ENCODE measurements at regions not wholly inside any gene's neighbourhood (a gene's known extent, or its start where the extent isn't known, plus 50 kb on each side); places are given as distances from the start of the nearest gene placed in this dataset.

DNA sequence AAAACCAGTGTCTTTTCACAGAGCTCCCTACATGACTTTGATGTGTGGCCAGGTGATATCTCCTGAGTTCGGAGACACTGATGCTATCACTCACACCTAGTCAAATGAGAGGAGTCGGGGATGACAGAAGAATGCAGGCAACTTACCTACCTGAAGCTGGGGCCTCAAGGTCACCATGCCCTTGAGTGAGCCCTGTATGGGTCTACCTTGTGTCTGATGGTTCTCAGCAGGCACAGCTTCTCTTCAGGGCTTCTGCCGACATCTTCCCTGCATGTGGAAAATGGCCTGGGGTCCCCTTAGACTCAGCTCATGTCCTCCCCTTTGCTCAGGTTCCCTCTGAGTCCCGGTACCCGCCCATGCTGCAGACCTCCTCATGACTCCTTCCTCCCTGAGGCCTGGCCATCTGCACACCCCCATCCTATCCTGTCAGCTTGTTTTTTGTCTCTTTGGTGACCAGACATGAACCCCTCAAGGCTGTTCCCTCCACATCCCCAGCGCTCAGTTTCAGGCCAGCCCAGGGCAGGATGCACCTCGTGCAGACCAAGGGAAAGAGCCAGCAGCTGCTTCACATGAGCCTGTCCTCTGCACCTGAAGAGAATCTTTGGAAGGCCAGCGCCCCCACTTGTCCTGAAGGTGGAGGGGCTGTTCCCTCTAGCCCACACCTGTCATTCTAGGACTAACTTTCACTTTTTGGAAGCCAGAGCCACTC lies 74.6 kb upstream of the GDF10 start:
- no peak for DNase-seq (ENCODE audit: low spot score)

DNA sequence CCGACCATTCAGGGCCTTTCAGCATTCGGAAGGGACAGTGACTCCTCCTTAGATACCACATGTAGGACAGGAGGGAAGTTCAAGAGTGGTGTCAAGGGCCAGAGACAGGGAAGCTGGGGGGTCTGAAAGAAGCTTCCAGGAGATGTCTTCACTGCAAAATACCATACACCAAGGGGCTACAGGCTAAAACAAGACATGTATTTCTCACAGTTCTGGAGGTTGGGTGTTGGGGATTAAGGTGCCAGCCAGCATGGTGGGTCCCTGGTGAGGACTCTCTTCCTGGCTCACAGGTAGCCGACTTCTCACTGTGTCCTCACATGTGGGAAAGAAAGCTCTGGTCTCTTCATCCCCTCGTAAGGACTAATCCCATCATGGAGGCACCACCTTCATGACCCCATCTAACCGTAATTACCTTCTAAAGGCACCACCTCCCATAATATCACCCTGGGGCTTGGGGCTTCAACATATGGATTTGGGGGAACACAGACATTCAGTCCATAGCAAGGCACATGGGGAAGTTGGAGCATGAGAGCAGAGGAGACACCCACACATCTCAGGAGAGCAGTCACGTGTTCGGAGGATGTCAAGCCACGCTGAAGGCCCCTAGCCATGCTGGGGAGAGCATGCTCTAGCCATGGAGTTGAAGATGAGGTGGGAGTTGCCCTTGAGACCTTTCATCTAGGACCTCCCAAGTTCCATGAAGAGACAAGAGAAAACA lies 73.9 kb upstream of the GDF10 start:
- DNase-seq (ENCODE audit: low spot score): no peak

DNA sequence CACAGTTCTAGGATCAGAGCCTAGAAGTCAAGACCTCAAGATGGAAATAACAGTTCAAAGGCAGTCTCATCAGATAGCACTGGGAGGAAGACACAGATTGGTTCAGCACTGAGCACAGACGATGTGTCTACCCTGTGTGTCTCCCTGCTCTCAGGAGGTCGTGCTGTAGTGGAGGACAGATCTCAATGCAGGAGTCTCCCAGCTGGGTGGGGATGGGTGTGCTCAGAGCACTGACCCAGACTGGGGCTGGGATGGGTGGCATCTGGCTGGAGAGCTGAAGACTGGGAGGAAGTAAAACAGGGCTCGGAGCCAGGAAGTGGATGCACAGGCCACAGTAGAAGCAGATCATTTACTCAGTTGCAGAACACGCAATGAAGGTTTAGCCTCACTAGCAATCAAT lies 69.5 kb upstream of the GDF10 start:
- no peak for DNase-seq (ENCODE audit: low spot score)

DNA sequence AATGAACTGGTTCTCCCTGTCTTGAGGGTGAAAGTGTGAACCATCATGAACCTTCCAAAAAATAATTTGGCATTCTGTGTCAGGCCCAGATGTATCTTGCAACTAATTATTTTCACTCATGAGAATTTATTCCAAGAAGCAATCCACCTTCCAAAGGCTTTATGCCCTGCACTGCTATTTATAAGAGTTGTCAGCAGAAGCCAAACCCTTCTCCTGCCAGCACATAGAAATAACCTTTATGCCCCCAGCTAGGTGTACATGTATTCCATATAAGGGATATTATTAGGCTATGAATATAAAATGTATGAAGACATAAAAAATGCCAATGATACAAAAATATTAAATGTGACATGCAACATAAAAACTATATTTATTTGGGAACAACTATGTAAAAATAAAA lies 69.0 kb upstream of the GDF10 start:
- DNase-seq (ENCODE audit: low spot score): no peak

DNA sequence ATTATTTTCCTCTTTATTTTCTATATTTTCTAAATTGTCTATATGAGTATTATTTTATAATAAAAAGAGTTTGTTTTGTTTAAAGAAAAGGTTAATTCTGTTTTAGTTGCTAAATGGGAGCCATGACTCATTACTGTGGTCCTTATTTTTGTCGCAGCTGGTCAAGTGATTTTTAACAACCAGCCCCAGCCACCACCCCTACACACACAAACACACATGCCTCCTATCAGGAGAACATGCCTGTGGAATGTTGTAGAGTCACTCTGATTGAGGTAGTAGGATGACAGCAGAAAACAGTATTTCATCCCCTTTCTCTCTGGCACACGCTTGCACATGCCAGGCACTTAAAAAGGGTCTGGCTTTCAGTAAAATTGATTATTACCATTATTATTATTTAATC lies 68.6 kb upstream of the GDF10 start:
- DNase-seq (ENCODE audit: low spot score): no peak

- no peak for DNase-seq (ENCODE audit: low spot score)
These were observed 66.4 kb upstream of the GDF10 start for GRCh38 chr10:47233631-47234030.

DNA sequence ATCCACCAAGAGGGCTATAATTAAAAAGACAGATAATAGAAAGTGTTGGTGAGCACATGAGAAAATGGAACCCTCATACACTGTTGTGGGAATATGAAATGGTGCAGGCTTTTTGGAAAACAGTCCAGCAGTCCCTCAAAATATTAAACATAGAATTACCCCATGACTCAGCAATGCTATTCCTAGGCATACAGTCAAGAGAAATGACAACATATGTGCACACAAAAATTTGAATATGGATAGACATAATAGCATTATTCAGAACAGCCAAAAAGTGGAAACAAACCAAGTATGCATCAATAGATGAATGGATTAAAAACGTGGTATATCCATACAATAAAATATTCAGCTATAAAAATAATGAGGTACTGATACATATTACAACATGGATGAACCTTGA lies 64.5 kb upstream of the GDF10 start:
- DNase-seq (ENCODE audit: low spot score): no peak

DNA sequence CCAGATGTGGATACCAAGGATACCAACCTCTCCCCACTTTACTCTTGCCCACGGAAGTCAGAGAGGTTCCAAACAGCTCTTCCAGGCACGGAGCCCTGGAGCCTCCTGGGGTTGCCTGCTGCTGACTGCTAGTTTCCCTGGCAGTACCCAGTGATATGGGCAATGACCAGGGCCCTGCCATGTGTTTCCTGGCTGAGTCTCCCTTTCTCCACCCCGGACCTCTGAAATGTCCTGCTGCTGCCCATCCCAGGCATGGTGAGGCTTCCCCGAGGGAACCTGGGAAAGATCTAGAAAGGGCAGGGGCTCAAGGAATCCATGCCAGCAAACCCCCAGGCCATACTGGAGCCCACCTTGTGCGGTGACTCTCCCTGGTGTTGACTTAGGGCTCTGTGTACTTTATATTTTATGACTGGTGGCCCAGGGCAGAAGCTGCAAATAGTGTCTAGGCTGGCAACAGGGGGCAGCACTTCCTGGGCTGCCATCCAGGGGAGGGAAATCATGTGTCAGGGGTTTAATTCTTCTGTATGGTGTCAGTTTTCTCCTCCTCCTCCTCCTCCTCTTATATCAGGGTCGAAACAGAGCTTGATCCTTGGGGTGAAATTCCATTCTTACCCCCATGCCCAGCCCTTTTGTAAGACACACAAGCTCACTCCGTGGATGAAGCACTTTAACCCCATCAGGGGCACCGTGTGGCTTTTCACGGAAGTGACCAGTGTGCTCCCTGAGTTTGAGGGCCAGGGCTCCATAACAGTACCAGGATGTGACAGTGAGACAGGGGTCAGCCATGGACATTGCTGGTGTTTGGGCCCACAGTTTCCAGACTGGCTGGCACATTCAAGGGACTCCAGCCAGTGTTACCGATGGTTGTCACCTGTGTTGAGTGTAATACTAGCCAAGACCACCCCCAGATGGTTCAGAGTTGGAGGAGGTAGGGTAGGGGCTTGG lies 62.4 kb upstream of the GDF10 start:
- DNase-seq (ENCODE audit: low spot score): peak; percentile 65

DNA sequence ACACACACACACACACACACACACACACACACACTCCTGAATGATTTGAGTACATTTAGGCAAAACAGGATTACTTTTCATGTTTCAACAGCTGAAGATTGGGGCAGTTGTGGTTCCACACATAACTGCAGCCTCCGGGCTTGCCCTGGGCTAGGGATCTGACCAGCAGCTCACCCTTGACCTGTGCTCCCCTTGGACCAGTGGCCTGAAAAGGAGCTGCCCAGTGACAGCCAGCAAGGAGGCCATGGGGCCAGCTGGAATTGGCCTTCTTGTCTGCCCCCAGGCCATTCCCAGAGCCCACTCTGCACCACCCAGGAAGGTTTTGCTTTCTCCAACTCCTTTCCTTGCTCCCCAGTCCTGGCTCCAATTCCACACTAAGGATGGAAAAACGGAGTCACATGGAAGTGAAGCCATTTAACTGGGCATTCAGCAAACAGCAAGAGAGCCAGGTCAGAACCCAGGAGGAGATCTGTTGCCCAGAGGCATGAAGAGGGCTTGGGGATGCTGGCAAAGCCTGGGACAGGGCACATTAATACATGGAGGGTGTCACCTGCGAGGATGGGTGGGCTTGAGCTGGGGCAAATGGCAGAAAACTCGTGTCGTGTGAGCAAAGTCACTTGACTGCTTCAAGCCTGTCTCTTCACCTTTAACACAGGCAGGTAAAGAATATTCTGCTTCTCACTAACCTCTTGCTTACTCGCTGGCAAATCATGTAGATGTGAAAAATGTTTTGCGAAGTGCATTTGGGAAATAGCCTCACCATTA lies 61.5 kb upstream of the GDF10 start:
- DNase-seq (ENCODE audit: low spot score): peak; percentile 80

DNA sequence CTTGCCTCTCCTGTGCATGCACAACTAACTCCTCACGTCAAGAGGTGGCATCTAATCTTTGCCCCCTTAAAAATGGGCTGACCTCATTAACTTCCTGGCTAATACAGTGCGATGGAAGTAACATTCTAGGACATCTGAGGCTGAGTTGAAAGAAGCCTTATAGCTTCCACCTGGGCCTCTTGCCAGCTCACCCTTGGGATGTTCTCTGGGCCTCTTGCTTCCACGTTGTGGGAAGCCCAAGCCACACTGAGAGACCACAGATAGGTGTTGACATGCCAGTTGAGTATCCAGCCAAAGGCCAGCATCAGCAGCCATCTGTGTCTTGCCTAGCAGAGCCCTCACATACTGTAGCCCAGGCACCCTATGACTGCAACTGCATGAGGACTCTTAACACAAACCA lies 60.8 kb upstream of the GDF10 start:
- DNase-seq (ENCODE audit: low spot score): peak; percentile 51

GRCh38 chr10:47240173-47240572 lies 59.8 kb upstream of the GDF10 start:
- DNase-seq (ENCODE audit: low spot score): no peak

DNA sequence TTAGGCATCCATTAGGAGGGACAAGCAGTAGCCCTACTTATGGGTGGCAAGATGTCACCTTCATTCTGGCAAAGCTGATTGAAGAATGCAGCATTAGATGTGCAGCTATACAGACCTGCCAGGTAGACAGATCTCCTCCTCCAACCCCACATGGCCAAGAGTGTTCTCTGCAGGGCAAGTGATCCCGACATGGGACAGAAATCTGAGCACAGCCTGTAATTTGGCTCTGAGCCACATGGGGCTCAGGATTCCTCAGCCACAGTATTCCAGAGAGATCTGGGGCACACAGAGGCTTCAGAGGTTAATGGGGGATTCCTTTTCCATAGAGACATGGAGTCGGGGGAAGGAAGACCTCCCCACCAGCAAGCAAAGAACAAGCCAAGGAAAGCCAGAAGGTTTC lies 58.7 kb upstream of the GDF10 start:
- DNase-seq (ENCODE audit: low spot score): peak; percentile 18

- DNase-seq (ENCODE audit: low spot score): peak; percentile 65
These were observed 57.8 kb upstream of the GDF10 start for GRCh38 chr10:47241946-47242867.

- peak; percentile 69 for DNase-seq (ENCODE audit: low spot score)
These were observed 56.6 kb upstream of the GDF10 start for GRCh38 chr10:47243356-47243755.

DNA sequence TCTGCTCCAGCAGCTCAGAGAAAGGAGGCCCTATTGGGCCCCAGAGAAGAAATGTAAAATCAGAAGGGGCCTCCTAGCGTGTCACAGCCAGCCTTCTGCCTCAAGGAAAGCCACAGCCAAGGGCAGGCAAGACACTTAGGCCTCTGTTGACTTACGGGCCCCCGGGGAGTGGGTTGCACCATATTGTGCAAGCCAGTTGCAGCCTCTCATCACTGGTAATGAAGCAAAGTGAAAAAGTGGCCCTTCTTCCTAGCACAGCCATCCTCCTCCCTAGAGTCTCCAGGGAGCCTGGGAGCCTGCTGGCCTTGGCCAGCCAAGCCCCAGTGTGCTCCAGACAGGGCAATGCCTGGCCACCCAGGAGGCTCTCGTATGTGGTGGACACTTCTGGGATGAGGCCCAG lies 56.2 kb upstream of the GDF10 start:
- peak; percentile 85 for DNase-seq (ENCODE audit: low spot score)

- peak; percentile 84 for DNase-seq (ENCODE audit: low spot score)
These were observed 55.2 kb upstream of the GDF10 start for GRCh38 chr10:47244560-47245500.

DNA sequence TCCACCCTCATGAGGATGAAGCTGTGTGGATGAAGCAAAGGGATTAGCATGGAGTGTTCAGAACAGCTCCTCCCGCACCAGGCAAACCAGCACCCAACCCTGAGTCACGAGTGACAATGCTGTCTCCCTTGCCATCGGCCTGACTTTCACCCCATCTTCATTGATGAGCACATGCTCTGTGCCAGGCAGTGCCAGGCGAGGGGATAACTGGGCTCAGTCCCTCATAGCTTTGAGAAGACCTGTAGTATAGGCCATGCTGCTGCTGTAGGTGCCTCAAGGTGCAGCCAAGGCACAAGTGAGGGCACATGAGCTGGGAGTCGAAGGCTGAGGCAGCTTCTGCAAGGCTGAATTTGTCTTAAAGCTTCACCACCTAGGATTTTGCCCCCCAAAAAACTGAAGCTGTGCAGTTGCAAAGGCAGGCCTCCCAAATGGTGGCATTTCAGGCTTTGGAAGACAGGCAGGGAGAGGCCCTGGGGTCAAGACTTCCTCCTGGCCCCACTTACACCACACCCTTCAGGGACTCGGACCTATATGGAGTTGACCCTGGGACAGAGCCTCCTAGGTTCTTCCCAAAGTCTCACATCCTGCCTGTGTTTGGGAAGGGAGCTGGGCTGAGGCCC lies 54.2 kb upstream of the GDF10 start:
- peak; percentile 74 for DNase-seq (ENCODE audit: low spot score)

GRCh38 chr10:47246406-47247147 lies 53.4 kb upstream of the GDF10 start:
- DNase-seq (ENCODE audit: low spot score): peak; percentile 83

Measured in mesenteric fat pad (tissue), 1 donor.